OCI-LY1 (cell line): ENCODE measurements at regions not wholly inside any gene's neighbourhood (a gene's known extent, or its start where the extent isn't known, plus 50 kb on each side); places are given as distances from the start of the nearest gene placed in this dataset.

ENCODE experiments used
- EZH2 ChIP-seq: fragments of 200-600 bp; sonication (generic), shearing (Covaris generic); IDR thresholded peaks from 2 replicates; pipeline ENCODE4 v1.8.0; 2017; ENCODE audit warnings: borderline replicate concordance, mixed run types, mild to moderate bottlenecking, antibody characterized with exemption, low read length, moderate library complexity, mixed read lengths
- TF ChIP-seq, protein P1 (sequence below): fragments of 200-600 bp; sonication (generic), shearing (Covaris generic); IDR thresholded peaks from 2 replicates; pipeline ENCODE4 v1.5.1; 2017; ENCODE audit warnings: mild to moderate bottlenecking, antibody characterized with exemption, low read length, moderate library complexity, mixed read lengths

DNA sequence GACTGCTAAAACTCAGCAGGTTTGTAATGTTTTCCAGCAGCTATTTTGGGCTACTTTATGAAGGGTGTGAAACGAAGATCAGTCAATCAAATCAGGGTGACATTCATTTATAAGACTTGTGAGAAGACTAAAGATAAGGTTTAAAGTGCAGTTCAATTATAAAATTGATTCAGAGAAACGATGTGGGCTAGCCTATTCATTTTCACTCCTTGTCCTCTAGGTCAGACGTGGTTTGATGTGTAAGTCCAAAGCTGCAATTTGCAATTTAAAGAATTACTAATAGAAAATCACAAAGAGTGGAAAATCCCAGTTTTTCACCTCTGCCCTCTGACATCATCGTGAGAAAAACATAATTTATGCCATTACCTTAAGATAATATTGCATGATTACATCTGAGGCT is 243.5 kb upstream of the NOVA1 start:
- TF ChIP-seq, protein P1, sequence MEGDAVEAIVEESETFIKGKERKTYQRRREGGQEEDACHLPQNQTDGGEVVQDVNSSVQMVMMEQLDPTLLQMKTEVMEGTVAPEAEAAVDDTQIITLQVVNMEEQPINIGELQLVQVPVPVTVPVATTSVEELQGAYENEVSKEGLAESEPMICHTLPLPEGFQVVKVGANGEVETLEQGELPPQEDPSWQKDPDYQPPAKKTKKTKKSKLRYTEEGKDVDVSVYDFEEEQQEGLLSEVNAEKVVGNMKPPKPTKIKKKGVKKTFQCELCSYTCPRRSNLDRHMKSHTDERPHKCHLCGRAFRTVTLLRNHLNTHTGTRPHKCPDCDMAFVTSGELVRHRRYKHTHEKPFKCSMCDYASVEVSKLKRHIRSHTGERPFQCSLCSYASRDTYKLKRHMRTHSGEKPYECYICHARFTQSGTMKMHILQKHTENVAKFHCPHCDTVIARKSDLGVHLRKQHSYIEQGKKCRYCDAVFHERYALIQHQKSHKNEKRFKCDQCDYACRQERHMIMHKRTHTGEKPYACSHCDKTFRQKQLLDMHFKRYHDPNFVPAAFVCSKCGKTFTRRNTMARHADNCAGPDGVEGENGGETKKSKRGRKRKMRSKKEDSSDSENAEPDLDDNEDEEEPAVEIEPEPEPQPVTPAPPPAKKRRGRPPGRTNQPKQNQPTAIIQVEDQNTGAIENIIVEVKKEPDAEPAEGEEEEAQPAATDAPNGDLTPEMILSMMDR = no peak
- TF ChIP-seq EZH2 = no peak
